HG02623 (cell line): ENCODE measurements at regions not wholly inside any gene's neighbourhood (a gene's known extent, or its start where the extent isn't known, plus 50 kb on each side); places are given as distances from the start of the nearest gene placed in this dataset.
A peak's percentile ranks its signal among the peaks of the same experiment; 100 is the strongest.

Source experiments
- ATAC-seq: cut with Tn5 transposase; IDR thresholded peaks from one replicate; pipeline ENCODE4 v1.9.1; 2021; ENCODE audit warnings: moderate library complexity; ENCODE audit not compliant: unreplicated experiment

DNA sequence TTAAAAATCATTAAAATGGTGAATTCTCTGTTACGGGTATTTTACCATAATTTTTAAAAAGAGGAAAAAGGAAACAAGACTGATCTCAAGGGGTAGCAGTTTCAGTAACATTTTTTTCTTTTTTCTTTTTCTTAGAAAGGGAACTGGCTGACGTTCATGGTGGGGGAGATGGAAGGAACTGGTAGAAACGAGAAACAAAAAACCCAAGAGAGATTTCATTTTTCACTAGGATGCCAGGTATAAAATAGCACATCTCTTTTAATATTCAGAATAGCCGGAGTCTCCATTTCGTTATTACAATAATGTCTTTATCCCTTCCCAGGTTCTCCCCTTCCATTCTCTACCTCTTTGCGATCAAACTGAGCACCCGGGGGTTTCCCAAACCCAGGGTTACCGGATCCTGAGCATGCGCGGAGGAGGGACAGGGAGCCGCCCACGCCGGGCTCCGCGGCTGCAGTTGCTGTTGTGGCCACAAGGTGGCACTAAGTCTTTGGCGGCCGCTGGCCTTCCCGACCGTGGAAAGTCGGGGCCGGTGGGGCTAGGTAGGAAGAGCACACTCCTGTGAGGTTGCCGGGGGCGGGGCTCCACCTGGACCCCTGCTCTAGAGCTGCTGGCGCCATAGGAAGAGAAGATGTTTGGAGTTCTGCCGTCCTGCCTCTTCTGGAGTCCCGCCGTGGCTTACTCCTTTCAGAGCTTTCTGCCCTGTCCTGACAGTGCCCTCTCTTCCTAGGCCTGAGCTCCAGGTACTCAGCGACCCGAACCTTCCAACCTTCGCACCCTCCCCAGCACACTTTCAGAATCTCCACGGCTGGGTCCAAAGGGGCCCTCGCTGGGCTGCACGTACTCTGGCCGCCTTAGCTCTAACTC lies 146.8 kb downstream of the SH3BGRL2 start:
- peak; percentile 89 for ATAC-seq

DNA sequence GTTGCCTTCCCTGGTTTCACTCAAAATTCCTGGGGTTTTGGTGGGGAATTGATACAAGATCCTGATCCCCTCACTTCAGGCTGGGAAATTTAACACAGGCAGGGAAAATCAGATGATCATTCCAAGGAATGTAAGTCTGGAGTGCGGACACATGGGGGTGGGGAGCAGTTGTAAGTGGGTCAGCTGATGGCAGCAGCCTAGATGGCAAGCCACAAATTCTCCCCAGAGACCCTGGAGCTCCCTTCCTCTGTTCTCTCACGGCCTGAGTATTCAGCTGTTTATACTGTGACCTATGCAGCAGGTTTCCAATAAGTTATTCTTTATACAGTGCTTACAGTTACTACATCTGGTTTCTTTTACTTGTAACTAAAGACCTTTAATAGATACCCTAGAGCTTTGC lies 144.9 kb downstream of the SH3BGRL2 start:
- no peak for ATAC-seq

DNA sequence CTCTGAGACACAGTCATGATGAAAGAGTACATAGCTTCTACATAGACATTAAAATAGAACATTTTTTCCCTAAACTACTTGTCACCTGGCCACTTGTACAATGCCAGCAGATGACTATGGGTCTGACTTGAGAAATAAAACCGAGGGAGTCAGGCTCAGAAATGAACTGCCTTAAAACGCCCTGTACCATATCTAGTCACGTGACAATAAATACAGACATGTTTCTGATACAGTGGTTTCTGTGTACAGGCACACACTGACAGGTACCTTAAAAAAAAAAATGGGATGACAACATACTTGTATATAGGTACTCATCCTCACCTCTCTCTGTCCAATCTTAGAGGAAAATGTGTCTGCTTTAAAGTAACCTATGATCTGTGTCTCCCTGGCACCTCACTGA lies 144.1 kb downstream of the SH3BGRL2 start:
- no peak for ATAC-seq

DNA sequence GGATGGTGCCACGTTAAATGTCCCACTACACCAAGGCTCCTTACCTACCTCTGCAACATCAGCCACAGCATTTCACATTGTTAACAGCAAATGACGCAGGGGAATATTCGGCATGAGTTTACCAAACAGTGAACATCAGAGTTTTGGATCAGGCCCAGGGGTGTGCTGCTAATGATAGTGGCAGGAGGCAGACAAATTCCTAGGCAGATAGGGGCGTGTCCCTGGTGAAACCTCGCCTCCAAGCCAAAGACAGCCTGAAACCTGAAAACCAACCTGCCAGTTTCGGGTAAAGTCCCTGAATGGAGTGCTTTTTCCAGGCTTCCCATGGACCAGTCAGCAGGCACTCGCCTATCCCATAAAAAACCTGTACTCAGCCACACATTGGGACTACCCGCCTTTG lies 133.6 kb downstream of the SH3BGRL2 start:
- no peak for ATAC-seq

DNA sequence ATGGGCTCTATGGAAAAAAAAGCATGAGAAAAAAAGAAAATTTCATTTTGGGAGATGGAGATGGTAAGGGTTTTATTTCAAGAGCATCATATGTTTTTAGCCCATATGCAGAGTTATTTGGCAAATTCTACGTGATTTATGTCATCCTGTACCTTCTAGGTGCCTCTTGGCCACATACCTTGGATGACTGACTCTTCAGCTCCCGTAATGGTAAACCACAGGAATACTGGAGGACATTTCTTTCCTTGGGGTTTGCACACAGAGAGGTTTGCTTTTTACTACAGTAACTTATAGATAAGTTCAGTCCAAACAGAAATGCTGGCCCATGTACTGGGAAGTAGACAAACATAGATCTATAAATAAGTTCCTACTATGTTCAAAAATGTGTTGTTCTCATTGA lies 132.2 kb downstream of the SH3BGRL2 start:
- ATAC-seq, result no peak

DNA sequence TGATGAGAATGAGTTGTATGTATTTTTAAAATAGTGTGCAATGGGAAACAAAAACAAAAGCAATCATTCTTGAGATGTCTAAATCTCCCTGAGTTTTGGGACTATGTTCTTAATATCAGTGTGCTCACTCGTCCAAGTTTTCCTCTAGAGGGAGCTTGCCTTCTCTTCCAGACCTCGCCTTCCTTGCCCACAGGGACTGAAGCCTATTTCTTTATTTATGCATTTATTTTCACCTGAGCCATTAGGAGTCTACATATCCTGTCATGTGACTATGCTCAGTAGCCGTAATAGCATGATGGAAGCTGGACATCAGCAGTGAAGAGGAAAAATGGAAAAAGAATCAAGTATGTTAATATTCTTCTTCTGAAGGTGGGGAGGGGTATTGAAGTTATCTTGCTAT lies 131.2 kb downstream of the SH3BGRL2 start:
- no peak for ATAC-seq

DNA sequence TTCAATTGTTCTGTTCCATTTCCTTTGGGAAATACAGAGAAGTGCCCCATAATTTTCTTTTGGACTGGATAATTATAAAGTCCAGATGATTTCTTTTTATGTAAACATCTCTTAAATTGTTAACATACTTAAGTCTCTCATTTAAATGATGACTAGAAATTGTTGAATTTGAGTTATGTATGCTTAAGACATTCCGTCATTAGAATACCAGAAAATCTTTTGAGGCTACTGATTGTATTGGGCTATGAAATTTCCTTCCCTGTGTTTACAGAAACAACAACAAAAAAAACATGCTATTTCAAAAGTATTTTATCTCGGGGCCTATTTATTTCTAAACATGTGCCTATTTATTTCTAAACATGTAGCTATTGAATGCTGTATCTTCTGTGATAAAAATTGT lies 125.4 kb downstream of the SH3BGRL2 start:
- ATAC-seq, result no peak

DNA sequence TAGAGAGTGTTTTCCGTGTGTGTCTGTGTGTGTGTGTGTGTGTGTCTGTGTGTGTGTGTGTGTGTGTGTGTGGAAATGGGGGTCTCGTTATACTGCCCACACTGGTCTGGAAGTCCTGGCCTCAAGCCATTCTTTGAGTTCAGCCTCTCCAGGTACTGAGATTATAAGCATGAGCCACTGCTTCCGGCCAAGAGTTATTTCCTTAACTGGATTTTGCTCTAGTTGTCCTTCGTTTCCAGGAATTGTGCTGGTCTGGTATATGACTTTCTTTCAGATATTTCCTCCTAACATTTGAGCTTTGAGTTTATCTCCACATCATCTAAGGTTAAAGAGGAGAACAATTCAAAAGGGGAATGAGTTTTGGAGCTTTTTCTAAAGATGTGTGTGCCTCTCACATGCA lies 124.8 kb downstream of the SH3BGRL2 start:
- no peak for ATAC-seq
